ENCODE measurements at regions not wholly inside any gene's neighbourhood (a gene's known extent, or its start where the extent isn't known, plus 50 kb on each side); places are given as distances from the start of the nearest gene placed in this dataset.

- TF ChIP-seq CTCF (IDR thresholded peaks at IDR 0.05; ENCODE audit: low read depth, low read length, poor library complexity, severe bottlenecking) (no peak), EZH2phosphoT487 (IDR thresholded peaks at IDR 0.05; ENCODE audit: borderline replicate concordance, low read length) (no peak)
Observed at GRCh38 chr13:99140831-99141230, 59.8 kb upstream of the UBAC2 start.
